HG02798 (cell line): ENCODE measurements at regions not wholly inside any gene's neighbourhood (a gene's known extent, or its start where the extent isn't known, plus 50 kb on each side); places are given as distances from the start of the nearest gene placed in this dataset.

Experiments
- ATAC-seq: cut with Tn5 transposase; IDR thresholded peaks from one replicate; pipeline ENCODE4 v1.9.1; 2021; ENCODE audit warnings: mild to moderate bottlenecking; ENCODE audit not compliant: unreplicated experiment, poor library complexity

- ATAC-seq: no peak
These were observed 423.9 kb upstream of the USP24 start for GRCh38 chr1:55639051-55639450.

GRCh38 chr1:55636696-55637095, 421.5 kb upstream of the USP24 start:
- ATAC-seq: no peak

GRCh38 chr1:55635856-55636255, 420.7 kb upstream of the USP24 start:
- no peak for ATAC-seq

GRCh38 chr1:55634516-55634915, 419.4 kb upstream of the USP24 start:
- no peak for ATAC-seq

- ATAC-seq: no peak
These were observed 417.7 kb upstream of the USP24 start for GRCh38 chr1:55632906-55633305.

GRCh38 chr1:55632058-55632457, 416.9 kb upstream of the USP24 start:
- ATAC-seq: no peak

- ATAC-seq: no peak
These were observed 416.3 kb upstream of the USP24 start for GRCh38 chr1:55631509-55631908.

GRCh38 chr1:55626326-55626725, 411.2 kb upstream of the USP24 start:
- ATAC-seq: no peak

- no peak for ATAC-seq
These were observed 409.6 kb upstream of the USP24 start for GRCh38 chr1:55624766-55625165.

GRCh38 chr1:55623311-55623710, 408.1 kb upstream of the USP24 start:
- ATAC-seq: no peak

- ATAC-seq: no peak
These were observed 406.9 kb upstream of the USP24 start for GRCh38 chr1:55622074-55622473.

GRCh38 chr1:55618199-55618598, 403.0 kb upstream of the USP24 start:
- ATAC-seq: no peak

GRCh38 chr1:55617288-55617982, 402.3 kb upstream of the USP24 start:
- no peak for ATAC-seq

GRCh38 chr1:55612988-55613387, 397.8 kb upstream of the USP24 start:
- no peak for ATAC-seq

GRCh38 chr1:55611123-55611522, 396.0 kb upstream of the USP24 start:
- ATAC-seq: no peak

- ATAC-seq: no peak
These were observed 395.0 kb upstream of the USP24 start for GRCh38 chr1:55610203-55610602.

- ATAC-seq: no peak
These were observed 394.5 kb upstream of the USP24 start for GRCh38 chr1:55609630-55610029.

- no peak for ATAC-seq
These were observed 390.0 kb upstream of the USP24 start for GRCh38 chr1:55605155-55605554.

- ATAC-seq: no peak
These were observed 389.6 kb upstream of the USP24 start for GRCh38 chr1:55604749-55605148.

- no peak for ATAC-seq
These were observed 389.0 kb upstream of the USP24 start for GRCh38 chr1:55604179-55604578.

GRCh38 chr1:55600242-55600641, 385.1 kb upstream of the USP24 start:
- ATAC-seq: no peak

- ATAC-seq: no peak
These were observed 382.7 kb upstream of the USP24 start for GRCh38 chr1:55597910-55598309.

GRCh38 chr1:55594701-55595100, 379.5 kb upstream of the USP24 start:
- ATAC-seq: no peak
